HCT116 (cell line): ENCODE measurements at regions not wholly inside any gene's neighbourhood (a gene's known extent, or its start where the extent isn't known, plus 50 kb on each side); places are given as distances from the start of the nearest gene placed in this dataset.

ENCODE experiments used
- ATAC-seq: fragments of 200-7000 bp; cut with Tn5 transposase; 2 replicates; pipeline ENCODE4 v1.9.1; 2020; ENCODE audit warnings: mild to moderate bottlenecking, moderate library complexity
- BruUV-seq: library from RNA; stranded (reverse); fragments of 400-500 nt; replicated peaks from 2 replicates; lab custom pipeline; 2021; lab: Mats Ljungman, UMichigan
- CTCF ChIA-PET: fragments of 300-600 bp; sonication (Branson Sonifier 250); formaldehyde crosslinking; loops from one replicate; lab custom pipeline; 2021; ENCODE audit warnings: antibody characterized with exemption; lab: Charles Lee
- POLR2A ChIA-PET: fragments of 300-600, 350-600 bp; sonication (Branson Sonifier 250); formaldehyde crosslinking; loops from one replicate; lab custom pipeline; 2021; ENCODE audit warnings: antibody characterized with exemption; lab: Charles Lee
- RAD21 ChIA-PET, 2 experiments: fragments of 300-600 bp; sonication (Branson Sonifier 250); formaldehyde crosslinking; loops; one replicate each; lab custom pipeline; 2023; ENCODE audit warnings: low total read pairs in 2 of 2; ENCODE audit not compliant: uncharacterized antibody in 2 of 2, unreplicated experiment in 2 of 2, low non-redundant PET in 1 of 2; lab: Charles Lee
- DNase-seq: peaks from one replicate; pipeline ENCODE4 v3.0.0-alpha.2; 2010; ENCODE audit warnings: low read depth, low spot score
- H2AFZ ChIP-seq: fragments of 200-600 bp; shearing (Covaris generic), sonication (generic); 2 replicates; pipeline ENCODE4 v1.6.1; 2017; ENCODE audit warnings: low read depth, mixed run types, mixed read lengths, antibody characterized with exemption, low read length; ENCODE audit not compliant: poor library complexity, severe bottlenecking
- H3K27ac ChIP-seq: 2 replicates; pipeline ENCODE4 v1.5.1; 2012; ENCODE audit warnings: low read depth, low read length
- H3K27me3 ChIP-seq: fragments of 200-600 bp; sonication (generic); 2 replicates; pipeline ENCODE4 v1.6.1; 2016; ENCODE audit warnings: mixed run types, low read length, mixed read lengths; ENCODE audit not compliant: insufficient read depth
- H3K36me3 ChIP-seq, 2 experiments: fragments of 200-500 bp in 1 of 2; fragments of 200-600 bp in 1 of 2; sonication (Bioruptor generic) in 1 of 2; sonication (generic) in 1 of 2; 2 replicates each; pipeline versions ENCODE4 v1.5.1 to v1.6.1; 2014 to 2016; ENCODE audit warnings: low read length in 2 of 2, inconsistent platforms in 1 of 2, mixed read lengths in 1 of 2, mixed run types in 1 of 2; ENCODE audit not compliant: insufficient read depth in 2 of 2, control insufficient read depth in 1 of 2
- H3K4me1 ChIP-seq, 2 experiments: fragments of 200-600 bp in 1 of 2; sonication (generic) in 1 of 2; 2 replicates each; pipeline versions ENCODE4 v1.5.1 to v1.6.1; 2012 to 2017; ENCODE audit warnings: low read length in 2 of 2, inconsistent platforms in 1 of 2, mild to moderate bottlenecking in 1 of 2, mixed read lengths in 1 of 2, mixed run types in 1 of 2, moderate library complexity in 1 of 2; ENCODE audit not compliant: insufficient read depth in 2 of 2, control insufficient read depth in 1 of 2
- H3K4me2 ChIP-seq: fragments of 200-600 bp; sonication (generic); 2 replicates; pipeline ENCODE4 v1.6.1; 2017; ENCODE audit warnings: mixed run types, low read length, mixed read lengths
- H3K4me3 ChIP-seq, 2 experiments: fragments of 200-600 bp in 1 of 2; sonication (generic) in 1 of 2; replicated peaks in 1 of 2; 2 replicates each; pipeline ENCODE4 v1.5.1; 2011 to 2016; ENCODE audit warnings: low read length in 2 of 2, control low read depth in 1 of 2, low read depth in 1 of 2, mild to moderate bottlenecking in 1 of 2, mixed read lengths in 1 of 2, mixed run types in 1 of 2
- H3K79me2 ChIP-seq: fragments of 200-600 bp; sonication (generic); 2 replicates; pipeline ENCODE4 v1.6.1; 2017; ENCODE audit warnings: mild to moderate bottlenecking, mixed run types, low read length, moderate library complexity, mixed read lengths; ENCODE audit not compliant: insufficient read depth
- H3K9ac ChIP-seq: fragments of 200-600 bp; sonication (generic); 2 replicates; pipeline ENCODE4 v1.6.1; 2016; ENCODE audit warnings: low read length, mixed read lengths
- H3K9me2 ChIP-seq: fragments of 200-600 bp; sonication (generic), shearing (Covaris generic); 2 replicates; pipeline ENCODE4 v1.6.1; 2017; ENCODE audit warnings: mixed run types, mild to moderate bottlenecking, moderate library complexity; ENCODE audit not compliant: insufficient read depth
- H3K9me3 ChIP-seq, 2 experiments: fragments of 200-500 bp in 1 of 2; fragments of 200-600 bp in 1 of 2; sonication (Bioruptor generic) in 1 of 2; sonication (generic) in 1 of 2; 2 replicates each; pipeline ENCODE4 v1.6.1; 2014 to 2017; ENCODE audit warnings: low read length in 2 of 2, mixed read lengths in 2 of 2, inconsistent platforms in 1 of 2, low read depth in 1 of 2, mild to moderate bottlenecking in 1 of 2, mixed run types in 1 of 2, moderate library complexity in 1 of 2; ENCODE audit not compliant: control insufficient read depth in 1 of 2, insufficient read depth in 1 of 2
- H4K20me1 ChIP-seq: fragments of 200-600 bp; sonication (generic), shearing (Covaris generic); 2 replicates; pipeline ENCODE4 v1.6.1; 2017; ENCODE audit warnings: mixed run types, mild to moderate bottlenecking, moderate library complexity; ENCODE audit not compliant: insufficient read depth
- CBX3 ChIP-seq: IDR thresholded peaks from 2 replicates; pipeline ENCODE4 v1.6.1; 2012; ENCODE audit warnings: low read depth
- CEBPB ChIP-seq: IDR thresholded peaks from 2 replicates; pipeline ENCODE4 v1.6.1; 2012; ENCODE audit warnings: low read depth
- ELF1 ChIP-seq: IDR thresholded peaks from 2 replicates; pipeline ENCODE4 v1.6.1; 2012; ENCODE audit warnings: low read depth, borderline replicate concordance
- EZH2 ChIP-seq: fragments of 200-600 bp; sonication (generic); IDR thresholded peaks from 2 replicates; pipeline ENCODE4 v1.6.1; 2017; ENCODE audit warnings: antibody characterized with exemption, mixed run types
- EZH2phosphoT487 ChIP-seq: fragments of 200-600 bp; IDR thresholded peaks from 2 replicates; pipeline ENCODE4 v1.6.1; 2018; ENCODE audit warnings: antibody characterized with exemption, borderline replicate concordance
- FOSL1 ChIP-seq: IDR thresholded peaks from 2 replicates; pipeline ENCODE4 v1.6.1; 2012; ENCODE audit warnings: low read depth
- JUND ChIP-seq: IDR thresholded peaks from 2 replicates; pipeline ENCODE4 v1.6.1; 2012
- POLR2A ChIP-seq: IDR thresholded peaks from 2 replicates; pipeline ENCODE4 v1.7.0; 2011; ENCODE audit warnings: borderline replicate concordance; ENCODE audit not compliant: insufficient read depth, insufficient read length; ENCODE audit errors: extremely low read depth
- POLR2AphosphoS5 ChIP-seq: IDR thresholded peaks from 2 replicates; pipeline ENCODE4 v1.6.1; 2011; ENCODE audit warnings: mild to moderate bottlenecking, low read depth, low read length, moderate library complexity
- RAD21 ChIP-seq: IDR thresholded peaks from 2 replicates; pipeline ENCODE4 v1.6.1; 2012; ENCODE audit warnings: low read depth, mild to moderate bottlenecking
- SIN3A ChIP-seq: IDR thresholded peaks from 2 replicates; pipeline ENCODE4 v1.6.1; 2012; ENCODE audit warnings: low read depth
- SP1 ChIP-seq: IDR thresholded peaks from 2 replicates; pipeline ENCODE4 v1.6.1; 2012; ENCODE audit warnings: low read depth
- YY1 ChIP-seq: IDR thresholded peaks from 2 replicates; pipeline ENCODE4 v1.6.1; 2011; ENCODE audit warnings: low read length, low read depth, moderate library complexity, mild to moderate bottlenecking; ENCODE audit not compliant: insufficient replicate concordance; ENCODE audit errors: extremely low read depth
- ZBTB33 ChIP-seq: IDR thresholded peaks from 2 replicates; pipeline ENCODE4 v1.6.1; 2011; ENCODE audit warnings: mild to moderate bottlenecking, low read length, moderate library complexity; ENCODE audit not compliant: insufficient replicate concordance; ENCODE audit errors: extremely low read depth
- ZFX ChIP-seq: fragments of 450-650 bp; IDR thresholded peaks from 2 replicates; pipeline ENCODE4 v1.6.1; 2017
- ZNF274 ChIP-seq: fragments of 200-500 bp; sonication (Bioruptor generic); IDR thresholded peaks from 2 replicates; pipeline ENCODE4 v1.6.1; 2014; ENCODE audit warnings: mild to moderate bottlenecking, low read depth, low read length, inconsistent platforms
- intact Hi-C: fragments of 100-400 bp; cut with micrococcal nuclease; formaldehyde crosslinking; loops from 2 replicates; pipeline ENCODE4 v1.10.0; 2022
- TF ChIP-seq, protein P1 (sequence below): IDR thresholded peaks from 2 replicates; pipeline ENCODE4 v1.6.1; 2012
- TF ChIP-seq, protein P2 (sequence below): IDR thresholded peaks from 2 replicates; pipeline ENCODE4 v1.6.1; 2012; ENCODE audit warnings: low read depth
- TF ChIP-seq, protein P3 (sequence below): IDR thresholded peaks from 2 replicates; pipeline ENCODE4 v1.6.1; 2012
- TF ChIP-seq, protein P4 (sequence below), 3 experiments: fragments of 200-600 bp in 1 of 3; sonication (generic) in 1 of 3; IDR thresholded peaks in 2 of 3; conservative IDR thresholded peaks in 1 of 3; 2 replicates each; pipeline ENCODE4 v1.5.1; 2012 to 2017; ENCODE audit warnings: low read depth in 2 of 3, low read length in 2 of 3, antibody characterized with exemption in 1 of 3, borderline replicate concordance in 1 of 3, control low read depth in 1 of 3, mild to moderate bottlenecking in 1 of 3, mixed read lengths in 1 of 3, mixed run types in 1 of 3, moderate library complexity in 1 of 3; ENCODE audit not compliant: insufficient read depth in 1 of 3

DNA sequence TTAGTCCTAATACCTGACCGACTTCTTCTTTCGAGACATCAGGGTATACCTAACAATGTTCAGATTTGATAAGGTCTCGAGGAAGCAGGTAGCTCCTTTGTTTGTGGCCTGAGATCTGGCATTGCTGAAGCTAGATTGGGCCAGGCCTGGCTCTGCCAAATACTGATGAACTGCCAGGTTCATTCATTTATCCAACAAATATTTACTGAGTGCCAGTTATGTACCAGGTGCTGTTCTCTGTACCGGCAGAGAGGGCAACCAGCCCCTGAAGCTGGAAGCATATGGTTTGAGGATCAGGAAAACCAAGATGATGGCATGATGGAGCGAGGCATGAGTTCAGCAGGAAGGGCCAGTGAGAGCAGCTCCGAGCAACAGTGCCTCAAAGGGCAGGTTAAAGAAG is 196.2 kb upstream of the NSMCE3 start:
- H3K79me2 ChIP-seq = no peaks in the 10 kb centered on the region
- H2AFZ ChIP-seq = no peak overlapping the region
- RAD21 ChIA-PET = no interaction called here
- intact Hi-C loops = no loop called here
- no peak overlapping the region for H3K4me3 ChIP-seq
- no TSS peak for BruUV-seq
- no peaks in the 10 kb centered on the region for H3K9me3 ChIP-seq
- no peak for DNase-seq
- H3K36me3 ChIP-seq = no peaks in the 10 kb centered on the region
- H3K9me2 ChIP-seq = no peaks in the 10 kb centered on the region
- H3K4me2 ChIP-seq = no peak overlapping the region
- no peak overlapping the region for H3K27ac ChIP-seq
- TF ChIP-seq POLR2AphosphoS5 = no peak
- TF ChIP-seq FOSL1 = no peak
- TF ChIP-seq, protein P1, sequence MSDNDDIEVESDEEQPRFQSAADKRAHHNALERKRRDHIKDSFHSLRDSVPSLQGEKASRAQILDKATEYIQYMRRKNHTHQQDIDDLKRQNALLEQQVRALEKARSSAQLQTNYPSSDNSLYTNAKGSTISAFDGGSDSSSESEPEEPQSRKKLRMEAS = no peak
- TF ChIP-seq, protein P2, sequence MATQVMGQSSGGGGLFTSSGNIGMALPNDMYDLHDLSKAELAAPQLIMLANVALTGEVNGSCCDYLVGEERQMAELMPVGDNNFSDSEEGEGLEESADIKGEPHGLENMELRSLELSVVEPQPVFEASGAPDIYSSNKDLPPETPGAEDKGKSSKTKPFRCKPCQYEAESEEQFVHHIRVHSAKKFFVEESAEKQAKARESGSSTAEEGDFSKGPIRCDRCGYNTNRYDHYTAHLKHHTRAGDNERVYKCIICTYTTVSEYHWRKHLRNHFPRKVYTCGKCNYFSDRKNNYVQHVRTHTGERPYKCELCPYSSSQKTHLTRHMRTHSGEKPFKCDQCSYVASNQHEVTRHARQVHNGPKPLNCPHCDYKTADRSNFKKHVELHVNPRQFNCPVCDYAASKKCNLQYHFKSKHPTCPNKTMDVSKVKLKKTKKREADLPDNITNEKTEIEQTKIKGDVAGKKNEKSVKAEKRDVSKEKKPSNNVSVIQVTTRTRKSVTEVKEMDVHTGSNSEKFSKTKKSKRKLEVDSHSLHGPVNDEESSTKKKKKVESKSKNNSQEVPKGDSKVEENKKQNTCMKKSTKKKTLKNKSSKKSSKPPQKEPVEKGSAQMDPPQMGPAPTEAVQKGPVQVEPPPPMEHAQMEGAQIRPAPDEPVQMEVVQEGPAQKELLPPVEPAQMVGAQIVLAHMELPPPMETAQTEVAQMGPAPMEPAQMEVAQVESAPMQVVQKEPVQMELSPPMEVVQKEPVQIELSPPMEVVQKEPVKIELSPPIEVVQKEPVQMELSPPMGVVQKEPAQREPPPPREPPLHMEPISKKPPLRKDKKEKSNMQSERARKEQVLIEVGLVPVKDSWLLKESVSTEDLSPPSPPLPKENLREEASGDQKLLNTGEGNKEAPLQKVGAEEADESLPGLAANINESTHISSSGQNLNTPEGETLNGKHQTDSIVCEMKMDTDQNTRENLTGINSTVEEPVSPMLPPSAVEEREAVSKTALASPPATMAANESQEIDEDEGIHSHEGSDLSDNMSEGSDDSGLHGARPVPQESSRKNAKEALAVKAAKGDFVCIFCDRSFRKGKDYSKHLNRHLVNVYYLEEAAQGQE = no peak
- no peak for TF ChIP-seq EZH2
- TF ChIP-seq RAD21 = no peak
- TF ChIP-seq SIN3A = no peak
- no peak for TF ChIP-seq YY1
- no peak for TF ChIP-seq CBX3
- TF ChIP-seq ZFX = no peak
- no peak for TF ChIP-seq ELF1
- no peak for TF ChIP-seq POLR2A
- TF ChIP-seq ZNF274 = no peak
- no peak for TF ChIP-seq ZBTB33
- no peak for TF ChIP-seq SP1
- TF ChIP-seq, protein P3, sequence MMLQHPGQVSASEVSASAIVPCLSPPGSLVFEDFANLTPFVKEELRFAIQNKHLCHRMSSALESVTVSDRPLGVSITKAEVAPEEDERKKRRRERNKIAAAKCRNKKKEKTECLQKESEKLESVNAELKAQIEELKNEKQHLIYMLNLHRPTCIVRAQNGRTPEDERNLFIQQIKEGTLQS = no peak
- TF ChIP-seq EZH2phosphoT487 = no peak
- no peak for TF ChIP-seq CEBPB
- TF ChIP-seq JUND = no peak
- TF ChIP-seq, protein P4, sequence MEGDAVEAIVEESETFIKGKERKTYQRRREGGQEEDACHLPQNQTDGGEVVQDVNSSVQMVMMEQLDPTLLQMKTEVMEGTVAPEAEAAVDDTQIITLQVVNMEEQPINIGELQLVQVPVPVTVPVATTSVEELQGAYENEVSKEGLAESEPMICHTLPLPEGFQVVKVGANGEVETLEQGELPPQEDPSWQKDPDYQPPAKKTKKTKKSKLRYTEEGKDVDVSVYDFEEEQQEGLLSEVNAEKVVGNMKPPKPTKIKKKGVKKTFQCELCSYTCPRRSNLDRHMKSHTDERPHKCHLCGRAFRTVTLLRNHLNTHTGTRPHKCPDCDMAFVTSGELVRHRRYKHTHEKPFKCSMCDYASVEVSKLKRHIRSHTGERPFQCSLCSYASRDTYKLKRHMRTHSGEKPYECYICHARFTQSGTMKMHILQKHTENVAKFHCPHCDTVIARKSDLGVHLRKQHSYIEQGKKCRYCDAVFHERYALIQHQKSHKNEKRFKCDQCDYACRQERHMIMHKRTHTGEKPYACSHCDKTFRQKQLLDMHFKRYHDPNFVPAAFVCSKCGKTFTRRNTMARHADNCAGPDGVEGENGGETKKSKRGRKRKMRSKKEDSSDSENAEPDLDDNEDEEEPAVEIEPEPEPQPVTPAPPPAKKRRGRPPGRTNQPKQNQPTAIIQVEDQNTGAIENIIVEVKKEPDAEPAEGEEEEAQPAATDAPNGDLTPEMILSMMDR (IDR thresholded peaks at IDR 0.05 in 2 of 3, conservative IDR thresholded peaks at IDR 0.05 in 1 of 3; ENCODE audit: borderline replicate concordance in 1 of 3, insufficient read depth in 1 of 3, low read depth in 2 of 3, low read length in 2 of 3) = no peak
- TF ChIP-seq, all 23 proteins: peak for 0
- ChIA-PET POLR2A (no interaction called here), CTCF (no interaction called here)
- Histone ChIP-seq H4K20me1 (no peaks in the 10 kb centered on the region), H3K4me1 (peaks cover 0 to 4% of the 10 kb centered on the region in 2 experiments; a peak in 1 of 4 replicates), H3K27me3 (peaks cover 21% of the 10 kb centered on the region; the same call in 1 of the 2 replicates), H3K9ac (no peak overlapping the region)
- no peak for ATAC-seq
